ENCODE measurements at regions not wholly inside any gene's neighbourhood (a gene's known extent, or its start where the extent isn't known, plus 50 kb on each side); places are given as distances from the start of the nearest gene placed in this dataset.

GRCh38 chr6:124887872-124888580 is 74.2 kb upstream of the RNF217 start:
- TF ChIP-seq CTCF (IDR thresholded peaks at IDR 0.05; ENCODE audit: low read length), result no peak
- no peak for TF ChIP-seq EZH2 (optimal IDR thresholded peaks at IDR 0.05; ENCODE audit: low read depth, low read length)
